Heart right ventricle (tissue), 16 donors: ENCODE measurements at regions not wholly inside any gene's neighbourhood (a gene's known extent, or its start where the extent isn't known, plus 50 kb on each side); places are given as distances from the start of the nearest gene placed in this dataset.

Source experiments
- ATAC-seq, 8 donors: fragments of 200-7000 bp; cut with Tn5 transposase; one replicate each; pipeline ENCODE4 v1.9.1; 2020; ENCODE audit warnings: mild to moderate bottlenecking in 8 of 8, moderate library complexity in 8 of 8, moderate number of reproducible peaks in 1 of 8
- DNase-seq, 2 donors: peaks; one replicate each; pipeline ENCODE4 v3.0.0-alpha.2; 2020
- H3K27ac ChIP-seq, 10 donors: fragments of 200-600 bp; sonication (generic) in 2 of 10; one replicate each; pipeline versions ENCODE4 v1.5.0 to v1.8.0; 2020 to 2022; ENCODE audit warnings: mild to moderate bottlenecking in 3 of 10
- H3K27me3 ChIP-seq, 7 donors: fragments of 200-600 bp; one replicate each; pipeline ENCODE4 v1.8.0; 2021 to 2022; ENCODE audit warnings: mild to moderate bottlenecking in 2 of 7
- H3K36me3 ChIP-seq, 9 donors: fragments of 200-600 bp; sonication (generic) in 1 of 9; one replicate each; pipeline versions ENCODE4 v1.5.0 to v1.8.0; 2020 to 2022; ENCODE audit warnings: mild to moderate bottlenecking in 2 of 9
- H3K4me1 ChIP-seq, 9 donors: fragments of 200-600 bp; sonication (generic) in 1 of 9; one replicate each; pipeline versions ENCODE4 v1.5.0 to v1.8.0; 2020 to 2022; ENCODE audit warnings: mild to moderate bottlenecking in 4 of 9
- H3K4me3 ChIP-seq, 10 donors: fragments of 200-600 bp; sonication (generic) in 2 of 10; one replicate each; pipeline versions ENCODE4 v1.5.0 to v1.8.0; 2020 to 2022; ENCODE audit warnings: mild to moderate bottlenecking in 7 of 10, moderate library complexity in 2 of 10
- H3K9me3 ChIP-seq, 11 donors: fragments of 200-600 bp in 10 of 11; sonication (generic) in 2 of 11; one replicate each; pipeline versions ENCODE4 v1.5.0 to v1.8.0; 2013 to 2022; ENCODE audit warnings: mild to moderate bottlenecking in 2 of 11, control low read depth in 1 of 11, moderate library complexity in 1 of 11
- CTCF ChIP-seq, 9 donors: fragments of 200-600 bp; sonication (generic) in 2 of 9; IDR thresholded peaks; one replicate each; pipeline versions ENCODE4 v1.5.0 to v1.8.0; 2021 to 2022; ENCODE audit warnings: antibody characterized with exemption in 9 of 9, mild to moderate bottlenecking in 5 of 9, moderate library complexity in 1 of 9
- WGBS, 2 donors: extraction: QIAGEN DNeasy Blood & Tissue Kit; methylation state at CpG; one replicate each; pipeline ENCODE4 v1.1.7; 2013; ENCODE audit warnings: inconsistent platforms in 1 of 2; 5-methylcytosine and 5-hydroxymethylcytosine counted together
- intact Hi-C, 10 donors: fragments of 100-400 bp; cut with DNase I; formaldehyde crosslinking; loops; one replicate each; pipeline versions ENCODE4 v1.11.1 to v1.14.2; 2022
- donor health status: Arrhythmogenic right ventricular cardiomyopathy.
- donor health status: ischemic (EF 13 %, LVEDD 7.1; RV severe dilation, severe dysfunction).
- donor health status: healthy with polysubstance abuse.
- donor health status: DM: no; HTN: yes; CAD: no.
- donor health status: DM: no; HTN: no; CAD: no.
- donor health status: ischemic (EF 25% LVEDD 6.9; RV normal size, moderate dysfunction).
- donor health status: ischemic (EF 25% LVEDD 5.7; RV mildly dilated, moderate dysfunction).
- donor health status: healthy.
- donor health status: DM: yes; HTN: yes; CAD: no.
- donor health status: Ischemic cardiomyopathy.
- donor health status: ischemic (EF 35%, LVEDD 5.7; RV mildly dilated, moderate dysfunction).
- donor health status: nonischemic (EF 11% LVEDD 7.7; RV severe dilation, severe dysfunction).
- donor health status: DM: yes; HTN: yes; CAD: no.
- donor health status: PGD.
- donor health status: ischemic (EF 29% LVEDD 5.4; RV normal size, mild dysfunction).
- donor health status: nonischemic (EF 23%, LVEDD 6.1; RV moderate dilation, normal function).

DNA sequence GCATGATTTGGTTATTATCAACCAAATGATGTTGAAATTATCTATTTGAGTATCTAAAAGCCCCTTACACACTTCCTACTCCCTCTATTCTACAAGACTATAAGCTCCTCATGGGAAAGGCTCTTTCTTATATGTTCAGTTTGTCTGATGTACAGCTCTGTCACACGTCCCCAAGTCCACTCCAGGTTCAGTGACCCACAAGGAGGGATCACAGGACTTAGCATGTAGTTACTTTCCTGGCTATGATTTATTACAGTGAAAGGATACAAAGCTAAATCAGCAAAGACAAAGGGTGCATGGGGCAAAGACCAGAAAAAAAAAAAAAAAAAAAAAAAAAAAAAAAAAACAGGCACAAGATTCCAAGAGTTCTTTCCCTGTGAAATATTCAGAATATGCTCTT is 125.6 kb upstream of the TMEM106B start:
- TF ChIP-seq CTCF (IDR thresholded peaks at IDR 0.05) = no peak
- no peaks in the 10 kb centered on the region for H3K36me3 ChIP-seq
- WGBS, 2 donors = 52 to 58% methylated on average over 1 of the region's 1 CpG
- no peaks in the 10 kb centered on the region for H3K27me3 ChIP-seq
- H3K4me1 ChIP-seq = no peaks in the 10 kb centered on the region
- ATAC-seq = no peak
- no peak overlapping the region for H3K4me3 ChIP-seq
- peaks cover 0 to 11% (median 0%) of the 10 kb centered on the region in 11 donors for H3K9me3 ChIP-seq
- no peak for DNase-seq
- intact Hi-C loops = no loop called here
- no peak overlapping the region for H3K27ac ChIP-seq

- Histone ChIP-seq H3K27ac (no peak overlapping the region), H3K27me3 (no peaks in the 10 kb centered on the region), H3K36me3 (no peaks in the 10 kb centered on the region), H3K4me3 (no peak overlapping the region), H3K9me3 (peaks cover 0 to 11% (median 0%) of the 10 kb centered on the region in 11 donors), H3K4me1 (no peaks in the 10 kb centered on the region)
- DNase-seq = no peak
- 55% methylated on average over 9 of the region's 9 CpGs for WGBS, 2 donors
- intact Hi-C loops = no loop called here
- no peak for ATAC-seq
- TF ChIP-seq CTCF (IDR thresholded peaks at IDR 0.05) = no peak
Observed at GRCh38 chr7:12089951-12090756, 120.9 kb upstream of the TMEM106B start.

DNA sequence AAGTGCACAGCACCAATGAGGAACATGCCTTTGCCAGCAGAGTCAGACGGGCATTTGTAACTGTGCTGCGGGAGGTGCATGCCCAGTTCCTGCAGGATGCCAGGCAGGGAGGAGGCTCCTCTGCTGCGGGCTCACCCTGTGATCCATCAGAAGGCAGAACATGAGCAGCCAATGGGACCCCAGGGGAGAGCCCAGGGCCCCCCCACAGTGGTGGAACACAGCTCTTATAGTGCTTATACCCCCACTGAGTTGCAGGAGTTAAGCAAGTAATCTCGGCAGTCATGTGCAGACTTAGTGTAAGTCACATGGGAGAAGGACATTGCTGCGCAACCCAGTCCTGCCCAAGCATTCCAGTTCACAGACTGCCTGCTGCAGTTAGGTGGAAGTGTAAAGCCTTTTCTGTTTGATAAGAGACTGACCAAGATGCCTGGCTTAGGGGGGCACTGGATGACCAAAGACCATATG is 120.3 kb upstream of the TMEM106B start:
- no peaks in the 10 kb centered on the region for H3K36me3 ChIP-seq
- peaks cover 0 to 11% (median 0%) of the 10 kb centered on the region in 11 donors for H3K9me3 ChIP-seq
- WGBS, 2 donors = 65 to 66% methylated on average over 5 of the region's 5 CpGs
- H3K27ac ChIP-seq = no peak overlapping the region
- no peaks in the 10 kb centered on the region for H3K4me1 ChIP-seq
- intact Hi-C loops = no loop called here
- H3K4me3 ChIP-seq = no peak overlapping the region
- no peak for ATAC-seq
- no peaks in the 10 kb centered on the region for H3K27me3 ChIP-seq
- no peak for DNase-seq
- TF ChIP-seq CTCF (IDR thresholded peaks at IDR 0.05) = no peak

- TF ChIP-seq CTCF (IDR thresholded peaks at IDR 0.05) = no peak
- WGBS, 2 donors = 79 to 80% methylated on average over 4 of the region's 4 CpGs
Observed at GRCh38 chr7:12091231-12091630, 119.9 kb upstream of the TMEM106B start.

More at GRCh38 chr7:12091231-12091630, 119.9 kb upstream of the TMEM106B start:
- intact Hi-C loops = no loop called here
- ATAC-seq (no peak), DNase-seq (no peak)
- no peaks in the 10 kb centered on the region for H3K36me3 ChIP-seq
- H3K9me3 ChIP-seq = peaks cover 0 to 11% (median 0%) of the 10 kb centered on the region in 11 donors
- no peak overlapping the region for H3K4me3 ChIP-seq
- no peaks in the 10 kb centered on the region for H3K4me1 ChIP-seq
- H3K27me3 ChIP-seq = no peaks in the 10 kb centered on the region
- no peak overlapping the region for H3K27ac ChIP-seq
